ENCODE measurements at regions not wholly inside any gene's neighbourhood (a gene's known extent, or its start where the extent isn't known, plus 50 kb on each side); places are given as distances from the start of the nearest gene placed in this dataset.

GRCh38 chr12:113757221-113758002 is 208.7 kb downstream of the RBM19 start:
- TF ChIP-seq CTCF (IDR thresholded peaks at IDR 0.05; ENCODE audit: insufficient read depth, low read length, poor library complexity, severe bottlenecking) = no peak
- no peak for TF ChIP-seq EZH2phosphoT487 (conservative IDR thresholded peaks at IDR 0.05; ENCODE audit: low read length)

Data from SU-DHL-6 (cell line).